Mucosa of descending colon (tissue), 3 donors: ENCODE measurements at regions not wholly inside any gene's neighbourhood (a gene's known extent, or its start where the extent isn't known, plus 50 kb on each side); places are given as distances from the start of the nearest gene placed in this dataset.

Source experiments
- ATAC-seq: fragments of 200-7000 bp; cut with Tn5 transposase; one replicate; pipeline ENCODE4 v1.9.1; 2020; ENCODE audit warnings: mild to moderate bottlenecking, moderate library complexity
- DNase-seq, 3 donors: peaks; one replicate each; pipeline ENCODE4 v3.0.0-alpha.2; 2020
- H3K36me3 ChIP-seq: fragments of 200-600 bp; one replicate; pipeline ENCODE4 v1.8.0; 2021; ENCODE audit warnings: low read depth, mild to moderate bottlenecking
- H3K4me1 ChIP-seq: fragments of 200-600 bp; one replicate; pipeline ENCODE4 v1.8.0; 2021; ENCODE audit warnings: low read depth, mild to moderate bottlenecking
- H3K4me3 ChIP-seq: fragments of 200-600 bp; one replicate; pipeline ENCODE4 v1.8.0; 2021; ENCODE audit warnings: mild to moderate bottlenecking
- H3K9me3 ChIP-seq: fragments of 200-600 bp; one replicate; pipeline ENCODE4 v1.8.0; 2021; ENCODE audit warnings: mild to moderate bottlenecking
- intact Hi-C, 2 donors: fragments of 100-400 bp; cut with DNase I in 1 of 2; cut with micrococcal nuclease in 1 of 2; formaldehyde crosslinking; loops; one replicate each; pipeline versions ENCODE4 v1.11.0 to v1.11.1; 2022; cut with DNase I, micrococcal nuclease
- TF ChIP-seq, protein P1 (sequence below): fragments of 200-600 bp; IDR thresholded peaks from one replicate; pipeline ENCODE4 v1.8.0; 2022; ENCODE audit warnings: antibody characterized with exemption, mild to moderate bottlenecking
- donor health status: DM: no; HTN: no; CAD: no; lungs with moderate emphysema.
- donor health status: DM: no; HTN: no; CAD: no.
- donor health status: DM: no; HTN: yes; CAD: no.

DNA sequence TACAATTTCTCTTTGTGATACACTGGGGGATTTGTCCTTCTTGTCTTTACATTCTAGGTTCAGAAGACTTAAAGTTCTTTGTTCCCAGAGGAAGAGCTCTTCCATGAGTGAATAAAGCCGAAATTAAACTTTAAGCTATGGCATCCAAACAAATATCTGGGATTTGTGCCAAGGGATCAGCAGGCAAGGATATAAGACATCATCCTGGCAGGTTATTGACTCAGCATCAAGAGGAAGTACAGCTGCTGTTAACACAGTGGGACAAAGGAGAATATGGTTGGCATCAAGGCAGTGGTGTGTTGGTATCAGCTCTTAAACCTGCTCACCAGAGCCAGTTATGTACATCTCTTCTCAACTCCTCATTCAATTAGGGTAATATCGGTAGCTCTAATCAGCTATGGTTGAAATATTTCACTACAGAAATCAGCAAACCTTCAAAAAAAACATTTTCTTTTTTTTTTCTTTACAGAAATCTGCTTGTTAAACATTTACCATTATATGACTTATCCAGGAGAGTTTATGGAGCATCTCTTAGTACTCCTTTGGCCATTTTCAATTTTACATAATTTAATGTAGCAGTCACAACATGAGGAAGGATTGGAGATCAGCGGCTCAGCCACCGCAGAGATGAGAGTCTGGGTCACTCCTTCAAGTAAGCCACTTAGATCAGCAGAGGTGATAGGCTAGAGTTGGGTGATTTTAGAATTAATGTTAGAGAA, 1198.6 kb upstream of the EPHA6 start:
- H3K4me3 ChIP-seq: no peak overlapping the region
- H3K4me1 ChIP-seq: no peaks in the 10 kb centered on the region
- intact Hi-C loops: no loop called here
- no peak for DNase-seq
- no peaks in the 10 kb centered on the region for H3K36me3 ChIP-seq
- TF ChIP-seq, protein P1, sequence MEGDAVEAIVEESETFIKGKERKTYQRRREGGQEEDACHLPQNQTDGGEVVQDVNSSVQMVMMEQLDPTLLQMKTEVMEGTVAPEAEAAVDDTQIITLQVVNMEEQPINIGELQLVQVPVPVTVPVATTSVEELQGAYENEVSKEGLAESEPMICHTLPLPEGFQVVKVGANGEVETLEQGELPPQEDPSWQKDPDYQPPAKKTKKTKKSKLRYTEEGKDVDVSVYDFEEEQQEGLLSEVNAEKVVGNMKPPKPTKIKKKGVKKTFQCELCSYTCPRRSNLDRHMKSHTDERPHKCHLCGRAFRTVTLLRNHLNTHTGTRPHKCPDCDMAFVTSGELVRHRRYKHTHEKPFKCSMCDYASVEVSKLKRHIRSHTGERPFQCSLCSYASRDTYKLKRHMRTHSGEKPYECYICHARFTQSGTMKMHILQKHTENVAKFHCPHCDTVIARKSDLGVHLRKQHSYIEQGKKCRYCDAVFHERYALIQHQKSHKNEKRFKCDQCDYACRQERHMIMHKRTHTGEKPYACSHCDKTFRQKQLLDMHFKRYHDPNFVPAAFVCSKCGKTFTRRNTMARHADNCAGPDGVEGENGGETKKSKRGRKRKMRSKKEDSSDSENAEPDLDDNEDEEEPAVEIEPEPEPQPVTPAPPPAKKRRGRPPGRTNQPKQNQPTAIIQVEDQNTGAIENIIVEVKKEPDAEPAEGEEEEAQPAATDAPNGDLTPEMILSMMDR: no peak
- no peaks in the 10 kb centered on the region for H3K9me3 ChIP-seq
- ATAC-seq: peak; percentile 55

DNA sequence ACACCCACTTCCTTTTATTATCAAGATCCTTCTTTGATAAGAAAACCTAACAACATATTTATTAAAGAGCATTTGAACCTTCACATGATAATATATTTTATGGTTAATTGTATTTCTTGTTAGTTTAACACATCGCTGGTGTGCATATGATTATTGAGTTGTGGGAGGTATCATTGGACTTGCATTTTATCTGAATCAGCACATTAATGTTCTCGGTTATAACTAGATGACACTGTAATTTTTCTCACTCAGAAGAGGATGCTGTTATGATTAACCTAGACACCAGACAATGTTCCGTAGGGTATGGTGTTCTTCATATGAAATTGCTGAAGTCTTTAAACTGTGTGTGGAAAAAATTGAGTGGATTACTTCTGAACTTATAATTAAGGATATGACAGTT, 1188.3 kb upstream of the EPHA6 start:
- Histone ChIP-seq H3K9me3 (no peaks in the 10 kb centered on the region), H3K4me3 (no peak overlapping the region), H3K36me3 (no peaks in the 10 kb centered on the region), H3K4me1 (no peaks in the 10 kb centered on the region)
- DNase-seq (no peak), ATAC-seq (no peak)
- intact Hi-C loops: no loop called here
- TF ChIP-seq, protein P1: no peak

DNA sequence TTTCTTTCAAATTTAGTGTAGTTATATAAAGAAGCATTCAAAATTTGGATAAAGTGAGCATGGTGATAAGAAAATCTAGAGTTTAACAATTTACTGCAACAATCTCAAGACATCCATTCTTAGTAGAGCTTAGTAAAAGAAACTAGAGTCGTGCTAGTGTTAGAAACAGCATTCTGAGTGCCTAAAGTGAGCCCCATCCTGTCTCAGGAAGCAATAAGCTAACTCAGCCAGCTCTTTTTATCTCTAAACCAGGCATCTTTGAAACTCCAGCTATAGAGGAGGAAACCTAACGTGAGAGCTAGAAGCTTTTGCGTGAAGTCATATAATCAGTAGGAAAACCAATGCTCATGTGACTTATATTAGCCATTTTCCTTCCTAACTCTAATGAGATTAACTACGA, 1187.1 kb upstream of the EPHA6 start:
- intact Hi-C loops: no loop called here
- H3K4me3 ChIP-seq: no peak overlapping the region
- H3K36me3 ChIP-seq: no peaks in the 10 kb centered on the region
- no peaks in the 10 kb centered on the region for H3K4me1 ChIP-seq
- ATAC-seq (no peak), DNase-seq (no peak)
- no peaks in the 10 kb centered on the region for H3K9me3 ChIP-seq
- TF ChIP-seq, protein P1: no peak

DNA sequence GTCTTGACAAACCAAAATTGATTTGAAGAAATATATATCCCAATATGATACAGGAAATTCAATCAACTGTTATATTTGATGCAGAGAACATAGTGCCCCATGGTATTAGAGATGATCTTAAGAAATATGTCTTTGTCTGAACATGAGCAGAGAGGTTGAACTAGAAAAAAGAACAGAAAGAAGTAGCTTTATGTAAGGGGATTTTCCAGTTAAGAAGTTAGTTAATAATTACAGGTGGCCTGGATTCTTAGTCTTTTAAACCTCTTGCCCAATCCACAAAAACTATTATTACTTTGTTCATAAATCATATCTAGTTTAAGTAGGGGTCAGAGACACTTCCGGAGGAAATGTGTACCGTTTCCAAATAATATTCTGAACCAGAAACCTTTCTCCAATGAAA, 1186.7 kb upstream of the EPHA6 start:
- intact Hi-C loops: no loop called here
- Histone ChIP-seq H3K4me3 (no peak overlapping the region), H3K4me1 (no peaks in the 10 kb centered on the region), H3K9me3 (no peaks in the 10 kb centered on the region), H3K36me3 (no peaks in the 10 kb centered on the region)
- no peak for ATAC-seq
- no peak for DNase-seq
- TF ChIP-seq, protein P1: no peak

DNA sequence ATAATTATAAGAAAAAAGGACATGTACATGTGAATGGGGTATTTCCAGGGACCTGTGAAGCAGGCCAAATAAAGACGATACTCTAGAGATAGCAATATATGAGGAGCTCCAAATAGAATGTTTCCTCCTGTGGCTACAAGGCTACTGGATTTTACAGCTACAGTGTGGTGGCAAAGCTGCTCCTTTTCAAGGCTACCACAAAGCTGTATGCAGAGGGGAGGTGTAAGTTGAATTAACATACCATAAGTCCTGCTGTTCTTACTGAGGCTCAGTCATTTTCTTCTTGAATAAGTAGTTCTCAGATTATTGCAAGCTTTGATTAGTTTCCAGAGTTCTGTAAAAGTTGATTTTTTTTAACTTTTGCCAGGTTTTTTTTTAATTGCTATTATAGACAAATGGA, 1184.6 kb upstream of the EPHA6 start:
- ATAC-seq (no peak), DNase-seq (no peak)
- H3K4me3 ChIP-seq: no peak overlapping the region
- H3K4me1 ChIP-seq: no peaks in the 10 kb centered on the region
- TF ChIP-seq, protein P1: no peak
- no peaks in the 10 kb centered on the region for H3K9me3 ChIP-seq
- H3K36me3 ChIP-seq: no peaks in the 10 kb centered on the region
- intact Hi-C loops: no loop called here

DNA sequence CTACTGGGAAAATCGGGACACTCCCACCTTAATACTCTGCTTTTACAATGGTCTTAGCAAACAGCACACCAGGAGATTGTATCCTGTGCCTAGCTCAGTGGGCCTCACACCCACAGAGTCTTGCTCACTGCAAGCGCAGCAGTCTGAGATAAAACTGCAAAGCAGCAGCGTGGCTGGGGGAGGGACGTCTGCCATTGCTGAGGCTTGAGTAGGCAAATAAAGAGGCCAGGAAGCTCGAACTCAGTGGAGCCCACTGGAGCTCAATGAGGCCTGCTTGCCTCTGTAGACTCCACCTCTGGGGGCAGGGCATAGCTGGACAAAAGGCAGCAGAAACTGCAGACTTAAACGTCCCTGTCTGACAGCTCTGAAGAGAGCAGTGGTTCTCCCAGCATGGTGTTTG, 1169.1 kb upstream of the EPHA6 start:
- ATAC-seq (no peak), DNase-seq (no peak)
- no peaks in the 10 kb centered on the region for H3K36me3 ChIP-seq
- no peaks in the 10 kb centered on the region for H3K4me1 ChIP-seq
- peaks cover 7% of the 10 kb centered on the region for H3K9me3 ChIP-seq
- intact Hi-C loops: no loop called here
- TF ChIP-seq, protein P1: no peak
- H3K4me3 ChIP-seq: no peak overlapping the region
